ENCODE measurements at regions not wholly inside any gene's neighbourhood (a gene's known extent, or its start where the extent isn't known, plus 50 kb on each side); places are given as distances from the start of the nearest gene placed in this dataset.

- Histone ChIP-seq H3K36me3 (ENCODE audit: control insufficient read depth, insufficient read depth, low read length) (no peaks in the 10 kb centered on the region), H3K27me3 (ENCODE audit: control insufficient read depth, insufficient read depth, low read length) (no peaks in the 10 kb centered on the region), H3K4me3 (ENCODE audit: low read depth, low read length) (no peak overlapping the region)
- TF ChIP-seq, protein P1, sequence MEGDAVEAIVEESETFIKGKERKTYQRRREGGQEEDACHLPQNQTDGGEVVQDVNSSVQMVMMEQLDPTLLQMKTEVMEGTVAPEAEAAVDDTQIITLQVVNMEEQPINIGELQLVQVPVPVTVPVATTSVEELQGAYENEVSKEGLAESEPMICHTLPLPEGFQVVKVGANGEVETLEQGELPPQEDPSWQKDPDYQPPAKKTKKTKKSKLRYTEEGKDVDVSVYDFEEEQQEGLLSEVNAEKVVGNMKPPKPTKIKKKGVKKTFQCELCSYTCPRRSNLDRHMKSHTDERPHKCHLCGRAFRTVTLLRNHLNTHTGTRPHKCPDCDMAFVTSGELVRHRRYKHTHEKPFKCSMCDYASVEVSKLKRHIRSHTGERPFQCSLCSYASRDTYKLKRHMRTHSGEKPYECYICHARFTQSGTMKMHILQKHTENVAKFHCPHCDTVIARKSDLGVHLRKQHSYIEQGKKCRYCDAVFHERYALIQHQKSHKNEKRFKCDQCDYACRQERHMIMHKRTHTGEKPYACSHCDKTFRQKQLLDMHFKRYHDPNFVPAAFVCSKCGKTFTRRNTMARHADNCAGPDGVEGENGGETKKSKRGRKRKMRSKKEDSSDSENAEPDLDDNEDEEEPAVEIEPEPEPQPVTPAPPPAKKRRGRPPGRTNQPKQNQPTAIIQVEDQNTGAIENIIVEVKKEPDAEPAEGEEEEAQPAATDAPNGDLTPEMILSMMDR (IDR thresholded peaks at IDR 0.05; ENCODE audit: insufficient read depth, low read length, poor library complexity, severe bottlenecking), result no peak
- peak; percentile 48 for DNase-seq (ENCODE audit: low read depth)
These were observed 63.8 kb upstream of the CCNG1 start for GRCh38 chr5:163373436-163374084.

- Histone ChIP-seq H3K36me3 (ENCODE audit: control insufficient read depth, insufficient read depth, low read length) (no peaks in the 10 kb centered on the region), H3K4me3 (ENCODE audit: low read depth, low read length) (no peak overlapping the region), H3K27me3 (ENCODE audit: control insufficient read depth, insufficient read depth, low read length) (no peaks in the 10 kb centered on the region)
- DNase-seq (ENCODE audit: low read depth), result no peak
- TF ChIP-seq, protein P1 (IDR thresholded peaks at IDR 0.05; ENCODE audit: insufficient read depth, low read length, poor library complexity, severe bottlenecking), result no peak
These were observed 59.4 kb upstream of the CCNG1 start for GRCh38 chr5:163377982-163378381.

- H3K36me3 ChIP-seq (ENCODE audit: control insufficient read depth, insufficient read depth, low read length), result no peaks in the 10 kb centered on the region
- TF ChIP-seq, protein P1 (IDR thresholded peaks at IDR 0.05; ENCODE audit: insufficient read depth, low read length, poor library complexity, severe bottlenecking), result no peak
- no peaks in the 10 kb centered on the region for H3K27me3 ChIP-seq (ENCODE audit: control insufficient read depth, insufficient read depth, low read length)
- no peak overlapping the region for H3K4me3 ChIP-seq (ENCODE audit: low read depth, low read length)
- DNase-seq (ENCODE audit: low read depth), result peak; percentile 62
These were observed 57.9 kb upstream of the CCNG1 start for GRCh38 chr5:163379298-163380155.

GRCh38 chr5:163381832-163382231 lies 55.6 kb upstream of the CCNG1 start:
- TF ChIP-seq, protein P1 (IDR thresholded peaks at IDR 0.05; ENCODE audit: insufficient read depth, low read length, poor library complexity, severe bottlenecking), result no peak

DNA sequence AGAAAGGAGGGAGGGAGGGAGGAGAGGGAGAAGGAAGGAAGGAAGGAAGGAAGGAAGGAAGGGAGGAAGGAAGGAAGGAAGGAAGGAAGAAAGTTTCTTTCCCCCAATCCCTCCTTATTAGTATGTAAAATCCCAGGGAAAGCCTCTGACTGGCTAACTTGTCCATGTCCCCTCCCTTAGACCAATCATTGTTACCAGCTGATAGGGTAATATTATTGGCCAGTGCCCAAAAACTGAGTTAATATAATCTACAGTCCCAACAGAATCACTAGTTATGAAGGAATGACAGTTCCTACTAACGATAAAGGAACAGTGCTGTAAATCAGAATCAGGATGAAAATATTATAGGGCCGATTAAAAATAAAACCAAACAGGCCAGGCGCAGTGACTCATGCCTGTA lies 53.6 kb upstream of the CCNG1 start:
- TF ChIP-seq, protein P1 (IDR thresholded peaks at IDR 0.05; ENCODE audit: insufficient read depth, low read length, poor library complexity, severe bottlenecking), result no peak
- Histone ChIP-seq H3K36me3 (ENCODE audit: control insufficient read depth, insufficient read depth, low read length) (no peaks in the 10 kb centered on the region), H3K4me3 (ENCODE audit: low read depth, low read length) (no peak overlapping the region), H3K27me3 (ENCODE audit: control insufficient read depth, insufficient read depth, low read length) (no peaks in the 10 kb centered on the region)
- DNase-seq (ENCODE audit: low read depth), result no peak

More at GRCh38 chr5:163381832-163382231, 55.6 kb upstream of the CCNG1 start:
- Histone ChIP-seq H3K36me3 (ENCODE audit: control insufficient read depth, insufficient read depth, low read length) (no peaks in the 10 kb centered on the region), H3K27me3 (ENCODE audit: control insufficient read depth, insufficient read depth, low read length) (no peaks in the 10 kb centered on the region), H3K4me3 (ENCODE audit: low read depth, low read length) (no peak overlapping the region)
- no peak for DNase-seq (ENCODE audit: low read depth)
